Breast epithelium (tissue), 3 donors: ENCODE measurements at regions not wholly inside any gene's neighbourhood (a gene's known extent, or its start where the extent isn't known, plus 50 kb on each side); places are given as distances from the start of the nearest gene placed in this dataset.

Experiments
- CTCF ChIP-seq, 3 donors: fragments of 450-650 bp; IDR thresholded peaks; one replicate each; pipeline ENCODE4 v1.5.1; 2016 to 2017; ENCODE audit warnings: antibody characterized with exemption in 3 of 3, mild to moderate bottlenecking in 3 of 3, moderate library complexity in 3 of 3
- POLR2A ChIP-seq: fragments of 450-650 bp; IDR thresholded peaks from one replicate; pipeline ENCODE4 v1.6.1; 2016; ENCODE audit warnings: antibody characterized with exemption, mild to moderate bottlenecking, moderate library complexity

GRCh38 chr10:83371696-83372490 is 767.4 kb upstream of the GHITM start:
- TF ChIP-seq CTCF (IDR thresholded peaks at IDR 0.05) (no peak), POLR2A (no peak)
